ENCODE measurements at regions not wholly inside any gene's neighbourhood (a gene's known extent, or its start where the extent isn't known, plus 50 kb on each side); places are given as distances from the start of the nearest gene placed in this dataset.
A peak's percentile ranks its signal among the peaks of the same experiment; 100 is the strongest.

GRCh38 chr7:113198226-113198625 lies 79.9 kb upstream of the SMIM30 start:
- Histone ChIP-seq H4K91ac (ENCODE audit: low read depth, low read length, poor library complexity) (no peak overlapping the region), H2BK5ac (ENCODE audit: low read length) (no peak overlapping the region), H2AK5ac (ENCODE audit: low read depth, low read length) (no peak overlapping the region), H3K4me3 (ENCODE audit: low read length in 2 of 2) (no peak overlapping the region), H3K14ac (ENCODE audit: low read length) (no peak overlapping the region), H2AFZ (ENCODE audit: low read length) (no peak overlapping the region), H3K4me1 (ENCODE audit: control insufficient read depth in 2 of 2, insufficient read depth in 1 of 2, low read depth in 1 of 2, low read length in 2 of 2) (no peaks in the 10 kb centered on the region), H3K9me3 (replicated peaks in 1 of 2; ENCODE audit: control insufficient read depth in 2 of 2, insufficient read depth in 1 of 2, low read depth in 1 of 2, low read length in 2 of 2) (no peaks in the 10 kb centered on the region), H3K18ac (ENCODE audit: low read length) (no peak overlapping the region), H3K27me3 (ENCODE audit: control insufficient read depth in 3 of 3, insufficient read depth in 3 of 3, low read depth in 1 of 3, low read length in 3 of 3) (no peaks in the 10 kb centered on the region), H3K27ac (replicated peaks; ENCODE audit: low read length) (no peak overlapping the region), H2BK120ac (ENCODE audit: low read depth, low read length) (no peak overlapping the region), H3K9ac (ENCODE audit: low read depth, low read length, poor library complexity) (no peak overlapping the region), H3K4me2 (ENCODE audit: insufficient read depth, low read length, poor library complexity, severe bottlenecking) (no peak overlapping the region), H3K36me3 (replicated peaks in 1 of 2; ENCODE audit: control insufficient read depth in 2 of 2, insufficient read depth in 2 of 2, low read length in 2 of 2) (no peaks in the 10 kb centered on the region), H2BK15ac (ENCODE audit: low read length) (no peak overlapping the region), H3K23ac (ENCODE audit: low read depth, low read length, poor library complexity) (no peak overlapping the region), H4K8ac (ENCODE audit: low read depth, low read length) (no peak overlapping the region), H3K79me1 (ENCODE audit: low read depth, low read length) (no peaks in the 10 kb centered on the region), H2BK12ac (ENCODE audit: low read length) (no peak overlapping the region), H3K4ac (ENCODE audit: low read length) (no peak overlapping the region)
- DNase-seq (ENCODE audit: low spot score), result no peak
- WGBS, 2 donors (ENCODE audit: extremely low coverage in 2 of 2, insufficient read length in 2 of 2, insufficient replicate concordance in 1 of 2), result no CpG with 5 or more reads among the region's 2 CpGs

- no peak overlapping the region for H3K23ac ChIP-seq (ENCODE audit: low read depth, low read length, poor library complexity)
- no peaks in the 10 kb centered on the region for H3K36me3 ChIP-seq (replicated peaks in 1 of 2; ENCODE audit: control insufficient read depth in 2 of 2, insufficient read depth in 2 of 2, low read length in 2 of 2)
- H2BK120ac ChIP-seq (ENCODE audit: low read depth, low read length), result no peak overlapping the region
- H3K14ac ChIP-seq (ENCODE audit: low read length), result no peak overlapping the region
- H3K9ac ChIP-seq (ENCODE audit: low read depth, low read length, poor library complexity), result no peak overlapping the region
- H2BK15ac ChIP-seq (ENCODE audit: low read length), result no peak overlapping the region
- no peak overlapping the region for H4K8ac ChIP-seq (ENCODE audit: low read depth, low read length)
- DNase-seq (ENCODE audit: low spot score), result no peak
- no peak overlapping the region for H2BK12ac ChIP-seq (ENCODE audit: low read length)
- no peak overlapping the region for H4K91ac ChIP-seq (ENCODE audit: low read depth, low read length, poor library complexity)
- no CpG with 5 or more reads among the region's 1 CpG for WGBS, 2 donors (ENCODE audit: extremely low coverage in 2 of 2, insufficient read length in 2 of 2, insufficient replicate concordance in 1 of 2)
- no peak overlapping the region for H3K4ac ChIP-seq (ENCODE audit: low read length)
- no peak overlapping the region for H2AFZ ChIP-seq (ENCODE audit: low read length)
- no peak overlapping the region for H3K18ac ChIP-seq (ENCODE audit: low read length)
- no peak overlapping the region for H3K27ac ChIP-seq (replicated peaks; ENCODE audit: low read length)
- H2BK5ac ChIP-seq (ENCODE audit: low read length), result no peak overlapping the region
- H3K79me1 ChIP-seq (ENCODE audit: low read depth, low read length), result no peaks in the 10 kb centered on the region
- no peaks in the 10 kb centered on the region for H3K4me1 ChIP-seq (ENCODE audit: control insufficient read depth in 2 of 2, insufficient read depth in 1 of 2, low read depth in 1 of 2, low read length in 2 of 2)
- H3K4me2 ChIP-seq (ENCODE audit: insufficient read depth, low read length, poor library complexity, severe bottlenecking), result no peak overlapping the region
- H3K9me3 ChIP-seq (replicated peaks in 1 of 2; ENCODE audit: control insufficient read depth in 2 of 2, insufficient read depth in 1 of 2, low read depth in 1 of 2, low read length in 2 of 2), result no peaks in the 10 kb centered on the region
- no peaks in the 10 kb centered on the region for H3K27me3 ChIP-seq (ENCODE audit: control insufficient read depth in 3 of 3, insufficient read depth in 3 of 3, low read depth in 1 of 3, low read length in 3 of 3)
- H2AK5ac ChIP-seq (ENCODE audit: low read depth, low read length), result no peak overlapping the region
- no peak overlapping the region for H3K4me3 ChIP-seq (ENCODE audit: low read length in 2 of 2)
Observed at GRCh38 chr7:113197274-113197673, 78.9 kb upstream of the SMIM30 start.

GRCh38 chr7:113188396-113188795 lies 70.0 kb upstream of the SMIM30 start:
- Histone ChIP-seq H3K4me3 (ENCODE audit: low read length in 2 of 2) (no peak overlapping the region), H3K23ac (ENCODE audit: low read depth, low read length, poor library complexity) (no peak overlapping the region), H3K4ac (ENCODE audit: low read length) (no peak overlapping the region), H3K9ac (ENCODE audit: low read depth, low read length, poor library complexity) (no peak overlapping the region), H2BK15ac (ENCODE audit: low read length) (no peak overlapping the region), H3K18ac (ENCODE audit: low read length) (no peak overlapping the region), H3K9me3 (replicated peaks in 1 of 2; ENCODE audit: control insufficient read depth in 2 of 2, insufficient read depth in 1 of 2, low read depth in 1 of 2, low read length in 2 of 2) (no peaks in the 10 kb centered on the region), H2BK12ac (ENCODE audit: low read length) (no peak overlapping the region), H3K27me3 (ENCODE audit: control insufficient read depth in 3 of 3, insufficient read depth in 3 of 3, low read depth in 1 of 3, low read length in 3 of 3) (no peaks in the 10 kb centered on the region), H4K8ac (ENCODE audit: low read depth, low read length) (no peak overlapping the region), H4K91ac (ENCODE audit: low read depth, low read length, poor library complexity) (no peak overlapping the region), H2BK120ac (ENCODE audit: low read depth, low read length) (no peak overlapping the region), H3K79me1 (ENCODE audit: low read depth, low read length) (no peaks in the 10 kb centered on the region), H3K4me2 (ENCODE audit: insufficient read depth, low read length, poor library complexity, severe bottlenecking) (no peak overlapping the region), H3K36me3 (replicated peaks in 1 of 2; ENCODE audit: control insufficient read depth in 2 of 2, insufficient read depth in 2 of 2, low read length in 2 of 2) (no peaks in the 10 kb centered on the region), H3K14ac (ENCODE audit: low read length) (no peak overlapping the region), H2AK5ac (ENCODE audit: low read depth, low read length) (no peak overlapping the region), H2AFZ (ENCODE audit: low read length) (peak overlapping the region; percentile 51), H2BK5ac (ENCODE audit: low read length) (no peak overlapping the region), H3K4me1 (ENCODE audit: control insufficient read depth in 2 of 2, insufficient read depth in 1 of 2, low read depth in 1 of 2, low read length in 2 of 2) (no peaks in the 10 kb centered on the region), H3K27ac (replicated peaks; ENCODE audit: low read length) (no peak overlapping the region)
- WGBS, 2 donors (ENCODE audit: extremely low coverage in 2 of 2, insufficient read length in 2 of 2, insufficient replicate concordance in 1 of 2), result no CpG with 5 or more reads among the region's 4 CpGs
- DNase-seq (ENCODE audit: low spot score), result no peak

- Histone ChIP-seq H3K27me3 (ENCODE audit: control insufficient read depth in 3 of 3, insufficient read depth in 3 of 3, low read depth in 1 of 3, low read length in 3 of 3) (no peaks in the 10 kb centered on the region), H3K4ac (ENCODE audit: low read length) (no peak overlapping the region), H3K4me2 (ENCODE audit: insufficient read depth, low read length, poor library complexity, severe bottlenecking) (no peak overlapping the region), H3K27ac (replicated peaks; ENCODE audit: low read length) (no peak overlapping the region), H3K23ac (ENCODE audit: low read depth, low read length, poor library complexity) (no peak overlapping the region), H2AK5ac (ENCODE audit: low read depth, low read length) (no peak overlapping the region), H3K4me1 (ENCODE audit: control insufficient read depth in 2 of 2, insufficient read depth in 1 of 2, low read depth in 1 of 2, low read length in 2 of 2) (no peaks in the 10 kb centered on the region), H4K8ac (ENCODE audit: low read depth, low read length) (no peak overlapping the region), H3K14ac (ENCODE audit: low read length) (no peak overlapping the region), H2BK15ac (ENCODE audit: low read length) (no peak overlapping the region), H3K18ac (ENCODE audit: low read length) (no peak overlapping the region), H2BK5ac (ENCODE audit: low read length) (no peak overlapping the region), H3K79me1 (ENCODE audit: low read depth, low read length) (no peaks in the 10 kb centered on the region), H2BK12ac (ENCODE audit: low read length) (no peak overlapping the region), H3K9ac (ENCODE audit: low read depth, low read length, poor library complexity) (no peak overlapping the region), H2AFZ (ENCODE audit: low read length) (no peak overlapping the region), H4K91ac (ENCODE audit: low read depth, low read length, poor library complexity) (no peak overlapping the region), H3K36me3 (replicated peaks in 1 of 2; ENCODE audit: control insufficient read depth in 2 of 2, insufficient read depth in 2 of 2, low read length in 2 of 2) (no peaks in the 10 kb centered on the region), H3K4me3 (ENCODE audit: low read length in 2 of 2) (no peak overlapping the region), H2BK120ac (ENCODE audit: low read depth, low read length) (no peak overlapping the region), H3K9me3 (replicated peaks in 1 of 2; ENCODE audit: control insufficient read depth in 2 of 2, insufficient read depth in 1 of 2, low read depth in 1 of 2, low read length in 2 of 2) (peaks cover 0 to 2% of the 10 kb centered on the region in 2 donors)
- no peak for DNase-seq (ENCODE audit: low spot score)
- WGBS, 2 donors (ENCODE audit: extremely low coverage in 2 of 2, insufficient read length in 2 of 2, insufficient replicate concordance in 1 of 2), result no CpG with 5 or more reads among the region's 2 CpGs
Observed at GRCh38 chr7:113179313-113179712, 61.0 kb upstream of the SMIM30 start.
